CMK (cell line): ENCODE measurements at regions not wholly inside any gene's neighbourhood (a gene's known extent, or its start where the extent isn't known, plus 50 kb on each side); places are given as distances from the start of the nearest gene placed in this dataset.
"Not testable (repeated sequence)": the region's sequence is repeated elsewhere in the genome, so short reads cannot be mapped to it uniquely, and the experiment has no call there.

Experiments
- DNase-seq: peaks from one replicate; pipeline ENCODE4 v3.0.0-alpha.2; 2010; ENCODE audit warnings: low read depth

DNA sequence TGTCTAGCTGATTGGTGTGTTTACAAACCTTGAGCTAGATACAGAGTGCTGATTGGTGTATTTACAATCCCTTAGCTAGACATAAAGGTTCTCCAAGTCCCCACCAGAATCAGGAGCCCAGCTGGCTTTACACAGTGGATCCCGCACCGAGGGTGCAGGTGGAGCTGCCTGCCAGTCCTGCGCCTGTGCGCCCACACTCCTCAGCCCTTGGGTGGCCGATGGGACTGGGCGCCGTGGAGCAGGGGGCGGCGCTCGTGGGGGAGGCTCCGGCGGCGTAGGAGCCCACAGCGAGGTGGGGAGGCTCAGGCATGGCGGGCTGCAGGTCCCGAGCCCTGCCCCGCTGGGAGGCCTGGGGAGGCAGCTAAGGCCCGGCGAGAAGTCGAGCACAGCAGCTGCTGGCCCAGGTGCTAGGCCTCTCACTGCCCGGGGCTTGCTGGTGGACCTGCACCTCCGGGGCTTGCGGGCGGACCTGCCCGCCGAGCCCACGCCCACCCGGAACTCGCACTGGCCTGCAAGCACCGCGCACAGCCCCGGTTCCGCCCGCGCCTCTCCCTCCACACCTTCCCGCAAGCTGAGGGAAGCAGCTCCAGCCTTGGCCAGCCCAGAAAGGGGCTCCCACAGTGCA, 51.0 kb upstream of the CDYL start:
- not testable (repeated sequence) for DNase-seq

DNA sequence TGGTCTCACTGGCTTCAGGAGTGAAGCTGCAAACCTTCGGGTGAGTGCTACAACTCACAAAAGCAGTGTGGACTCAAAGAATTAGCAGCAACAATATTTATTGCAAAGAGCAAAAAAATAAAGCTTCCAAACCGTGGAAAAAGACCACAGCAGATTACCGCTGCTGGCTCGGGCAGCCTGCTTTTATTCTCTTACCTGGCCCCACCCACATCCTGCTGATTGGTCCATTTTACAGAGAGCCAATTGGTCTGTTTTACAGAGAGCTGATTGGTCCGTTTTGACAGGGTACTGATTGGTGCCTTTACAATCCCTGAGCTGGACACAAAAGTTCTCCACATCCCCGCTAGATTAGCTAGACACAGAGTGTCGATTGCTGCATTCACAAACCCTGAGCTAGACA, 51.5 kb upstream of the CDYL start:
- not testable (repeated sequence) for DNase-seq

DNA sequence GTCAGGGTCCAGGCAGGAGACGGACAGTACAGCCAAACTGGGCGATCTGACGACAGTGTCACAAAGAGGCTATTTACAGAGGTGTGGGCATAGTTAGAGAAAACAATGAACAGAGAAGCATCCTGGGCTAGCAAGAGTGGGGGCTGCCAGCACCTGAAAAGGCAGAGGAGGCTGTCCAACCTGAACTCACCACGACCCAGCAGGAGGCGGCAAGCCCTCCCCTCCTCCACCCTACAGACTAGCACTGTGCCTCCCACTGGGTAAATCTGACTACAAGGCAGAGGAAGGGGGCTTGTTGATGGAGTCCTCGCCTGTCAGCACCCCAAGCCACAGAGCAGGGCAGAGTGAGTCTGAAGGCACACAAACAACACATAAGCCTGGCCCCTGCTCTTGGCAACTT, 52.8 kb upstream of the CDYL start:
- no peak for DNase-seq

DNA sequence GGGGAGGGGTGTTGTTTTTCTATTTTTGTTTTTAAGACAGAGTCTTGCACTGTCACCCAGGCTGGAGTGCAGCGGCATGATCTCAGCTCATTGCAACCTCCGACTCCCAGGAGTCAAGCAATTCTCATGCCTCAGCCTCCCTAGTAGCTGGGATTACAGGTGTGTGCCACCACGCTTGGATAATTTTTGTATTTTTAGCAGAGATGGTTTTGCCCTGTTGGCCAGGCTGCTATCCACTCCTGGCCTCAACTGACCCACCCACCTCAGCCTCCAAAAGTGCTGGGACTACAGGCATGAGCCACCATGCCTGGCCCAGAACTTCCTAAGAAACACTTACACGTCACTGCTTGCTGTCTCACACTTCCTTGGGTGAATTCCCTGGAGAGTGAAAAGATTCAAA, 54.8 kb upstream of the CDYL start:
- not testable (repeated sequence) for DNase-seq

DNA sequence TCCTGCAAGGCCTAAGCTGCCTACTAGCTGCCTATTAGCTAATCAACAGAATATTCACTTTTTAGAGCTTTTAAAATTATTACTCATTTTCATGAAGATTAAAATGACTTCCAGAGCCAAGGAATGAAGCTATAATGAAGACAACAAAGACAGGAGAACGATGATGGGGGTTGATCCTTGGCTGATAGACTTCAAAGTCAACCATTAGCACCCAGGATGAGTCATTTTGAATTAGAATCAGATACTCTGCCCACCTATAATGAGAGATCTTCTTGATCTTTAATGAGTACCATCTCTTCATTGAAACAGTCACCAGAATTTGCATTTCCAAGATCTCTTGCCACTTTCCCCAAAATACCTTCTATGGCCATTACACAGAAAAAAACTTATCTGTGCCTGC, 56.7 kb upstream of the CDYL start:
- DNase-seq = no peak

DNA sequence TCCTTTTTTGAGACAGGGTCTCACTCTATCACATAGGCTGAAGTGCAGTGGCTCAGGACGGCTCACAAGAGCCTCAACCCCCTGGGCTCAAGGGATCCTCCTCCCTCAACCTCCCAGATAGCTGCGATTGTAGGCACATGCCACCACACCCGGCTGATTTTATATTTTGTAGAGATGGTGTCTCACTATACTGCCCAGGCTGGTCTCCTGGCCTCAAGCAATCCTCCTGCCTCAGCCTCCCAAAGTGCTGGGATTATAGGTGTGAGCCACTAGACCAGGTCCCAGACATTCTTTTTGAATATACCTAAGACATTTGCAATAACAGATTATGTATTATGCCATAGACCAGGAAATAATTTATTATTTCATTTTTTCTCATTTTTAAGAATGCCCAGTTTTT, 58.3 kb upstream of the CDYL start:
- DNase-seq = no peak

DNA sequence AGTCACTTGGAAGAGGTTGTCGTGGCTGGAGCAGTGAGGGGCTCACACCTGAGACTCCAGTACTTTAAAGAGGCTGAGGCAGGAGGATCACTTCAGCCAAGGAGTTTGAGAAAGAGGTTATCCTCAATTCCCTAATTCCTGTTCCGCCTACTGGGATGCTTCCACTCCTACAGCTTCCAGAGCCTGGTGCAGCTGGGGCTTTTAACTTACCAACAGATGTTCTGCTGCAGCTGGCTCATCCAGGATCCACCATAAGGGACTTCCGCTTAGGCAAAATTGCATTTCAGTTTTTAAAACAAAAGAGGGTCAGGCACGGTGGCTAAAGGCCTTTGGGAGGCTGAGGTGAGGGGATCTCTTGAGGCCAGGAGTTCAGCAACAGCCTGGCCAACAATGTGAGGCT, 59.1 kb upstream of the CDYL start:
- no peak for DNase-seq

DNA sequence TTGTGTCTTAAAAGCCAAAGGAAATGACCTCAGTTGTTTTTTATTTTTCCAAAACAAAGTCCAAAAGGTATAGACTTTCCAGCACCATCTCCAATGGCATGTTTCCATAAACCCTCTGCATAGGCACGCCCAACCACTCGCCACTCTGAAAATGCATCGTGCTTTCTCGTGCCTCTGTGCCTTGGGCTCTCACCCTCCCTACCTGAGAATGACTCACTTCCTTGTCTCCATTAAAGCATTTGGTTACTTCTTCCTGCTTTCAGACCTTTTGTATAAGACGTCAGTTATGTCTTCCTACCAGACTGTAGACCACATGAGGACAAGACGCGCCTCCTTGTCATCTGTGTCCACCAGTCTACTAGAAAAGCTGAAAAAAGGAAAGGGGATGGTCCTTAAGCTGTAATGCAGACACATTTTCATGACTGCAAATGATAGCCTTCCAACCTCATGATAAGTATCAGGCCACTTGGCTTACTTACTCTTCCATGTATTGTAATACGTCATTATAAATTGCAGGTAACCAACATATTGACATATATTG, 61.2 kb upstream of the CDYL start:
- no peak for DNase-seq

DNA sequence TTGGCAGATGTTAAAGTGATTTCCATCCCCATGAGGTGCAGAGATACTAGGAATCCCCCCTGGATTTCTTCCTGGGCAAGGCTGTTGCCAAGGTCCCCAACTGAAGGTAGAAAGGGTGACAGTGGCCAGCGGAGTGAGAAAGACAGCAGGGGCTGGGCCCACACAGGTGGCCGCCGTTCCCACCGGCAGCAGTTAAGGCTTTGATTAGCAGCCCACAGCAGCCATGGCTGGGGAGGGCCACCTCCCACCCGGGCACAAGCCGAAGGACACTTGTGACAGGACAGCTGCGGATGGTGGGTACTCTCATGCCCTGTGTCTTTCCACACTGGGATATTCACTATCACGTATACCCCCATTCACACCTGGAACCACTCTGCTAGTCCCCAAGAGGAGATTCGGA, 63.9 kb upstream of the CDYL start:
- DNase-seq = no peak

DNA sequence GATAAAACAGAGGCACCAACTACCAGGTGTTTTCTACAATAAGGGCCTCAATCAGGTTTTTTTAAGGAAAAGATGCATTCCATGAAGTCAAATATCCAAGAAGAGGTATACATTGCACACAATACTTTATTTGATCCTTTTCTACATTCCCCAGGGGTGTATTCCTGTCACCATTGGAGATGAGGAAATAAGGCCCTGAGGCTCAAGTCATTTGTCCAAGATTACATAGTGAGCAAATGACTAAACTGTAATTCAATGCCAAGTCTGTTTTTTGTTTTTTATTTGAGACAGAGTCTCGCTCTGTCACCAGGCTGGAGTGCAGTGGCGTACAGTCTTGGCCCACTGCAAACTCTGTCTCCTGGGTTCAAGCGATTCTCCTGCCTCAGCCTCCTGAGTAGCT, 69.2 kb upstream of the CDYL start:
- DNase-seq = no peak

DNA sequence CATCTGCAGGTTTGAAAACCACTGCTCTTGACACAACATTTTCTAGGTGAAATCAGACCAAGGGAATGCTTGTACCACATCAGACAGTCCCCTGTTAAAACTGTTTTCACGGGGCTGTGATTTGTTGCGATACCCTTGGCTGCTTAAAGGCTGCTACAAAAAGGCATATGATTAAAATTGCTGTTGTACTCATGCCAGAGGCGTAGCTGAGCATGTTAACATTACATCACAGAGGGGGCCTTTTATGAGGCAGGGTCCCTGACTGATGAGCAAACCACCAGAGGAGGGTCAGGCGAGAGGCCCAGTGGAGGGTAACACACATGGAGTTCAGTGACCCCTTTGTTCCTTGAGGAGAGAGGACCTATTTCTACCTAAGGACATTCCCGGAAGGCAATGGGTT, 70.4 kb upstream of the CDYL start:
- no peak for DNase-seq

DNA sequence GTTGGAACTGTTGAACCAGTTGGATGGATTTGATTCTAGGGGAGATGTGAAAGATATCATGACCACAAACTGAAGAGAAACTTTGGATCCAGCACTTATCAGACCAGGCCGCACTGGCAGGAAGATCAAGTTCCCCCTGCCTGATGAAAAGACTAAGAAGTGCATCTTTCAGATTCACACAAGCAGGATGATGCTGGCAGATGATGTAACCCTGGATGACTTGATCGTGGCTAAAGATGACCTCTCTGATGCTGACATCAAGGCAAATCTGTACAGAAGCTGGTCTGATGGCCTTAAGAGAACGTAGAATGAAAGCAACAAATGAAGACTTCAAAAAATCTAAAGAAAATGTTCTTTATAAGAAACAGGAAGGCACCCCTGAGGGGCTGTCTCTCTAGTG, 72.8 kb upstream of the CDYL start:
- DNase-seq = no peak

DNA sequence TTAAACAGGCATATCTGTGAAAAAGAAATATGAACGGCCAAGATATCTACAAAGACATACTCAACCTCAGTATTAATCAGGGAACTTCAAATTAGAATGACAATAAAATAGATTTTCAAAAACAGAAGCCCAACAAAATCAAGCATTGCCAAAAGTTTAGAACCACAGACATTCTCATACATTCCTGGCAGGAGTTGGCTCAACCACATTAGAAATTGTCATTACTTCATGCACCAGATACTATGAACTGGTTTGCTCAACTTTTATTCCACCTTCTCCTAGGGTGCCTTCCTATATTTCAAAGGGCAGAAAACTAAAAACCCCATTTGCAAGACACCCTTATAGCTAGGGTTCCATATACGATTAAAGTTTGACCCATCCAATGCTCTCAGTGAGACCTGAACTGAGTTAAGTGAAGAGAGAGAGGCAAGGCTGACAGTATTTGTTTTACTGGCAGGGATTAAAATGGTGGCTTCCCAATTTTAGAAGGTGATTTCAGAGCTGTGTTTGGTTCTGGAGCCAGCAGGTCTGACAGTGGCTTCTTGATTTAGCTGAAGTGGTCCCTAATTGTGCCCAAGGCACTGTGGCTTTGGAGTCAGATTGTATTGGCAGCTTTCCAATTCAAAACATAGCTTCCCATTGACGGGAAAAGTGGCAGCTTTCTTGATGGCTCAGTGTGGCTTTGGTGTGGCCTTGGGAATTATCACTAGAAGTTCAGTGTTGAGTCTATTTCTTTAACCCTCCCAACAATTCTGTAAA, 77.1 kb upstream of the CDYL start:
- no peak for DNase-seq

DNA sequence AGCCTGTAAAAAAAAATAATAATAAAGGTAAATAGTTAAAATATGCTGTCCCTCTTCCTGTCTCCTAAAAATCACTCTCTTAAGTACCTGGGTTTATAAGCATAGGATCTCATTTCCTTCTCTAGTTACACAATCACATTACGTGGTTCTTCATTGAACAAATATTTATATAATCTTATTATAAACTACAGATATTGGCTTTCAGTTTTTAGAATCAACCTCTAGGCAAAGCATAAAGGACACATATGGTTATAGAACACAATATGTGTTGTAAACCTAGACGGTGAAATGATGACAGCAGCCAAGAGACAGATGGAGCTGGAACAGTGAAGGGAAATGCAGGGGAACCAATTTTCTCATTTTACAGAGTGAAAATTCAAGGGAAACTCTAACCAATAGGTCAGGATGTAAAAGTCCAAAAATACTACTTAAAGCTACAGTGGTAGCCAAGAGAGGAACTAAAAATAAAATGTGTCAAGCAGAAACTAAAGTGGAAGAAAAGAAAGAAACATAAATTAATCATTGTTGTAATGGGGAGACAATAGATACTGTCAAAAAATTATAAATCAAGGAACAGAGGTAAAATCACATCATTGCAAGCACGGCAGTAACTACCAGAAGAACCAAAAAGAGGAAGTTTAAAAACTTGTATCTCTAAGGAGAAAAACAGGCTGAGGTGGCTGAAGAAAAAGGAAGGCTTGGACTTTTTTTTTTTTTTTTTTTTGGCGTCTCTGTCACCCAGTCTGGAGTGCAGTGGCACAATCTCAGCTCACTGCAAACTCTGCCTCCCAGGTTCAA, 82.8 kb upstream of the CDYL start:
- DNase-seq = no peak

DNA sequence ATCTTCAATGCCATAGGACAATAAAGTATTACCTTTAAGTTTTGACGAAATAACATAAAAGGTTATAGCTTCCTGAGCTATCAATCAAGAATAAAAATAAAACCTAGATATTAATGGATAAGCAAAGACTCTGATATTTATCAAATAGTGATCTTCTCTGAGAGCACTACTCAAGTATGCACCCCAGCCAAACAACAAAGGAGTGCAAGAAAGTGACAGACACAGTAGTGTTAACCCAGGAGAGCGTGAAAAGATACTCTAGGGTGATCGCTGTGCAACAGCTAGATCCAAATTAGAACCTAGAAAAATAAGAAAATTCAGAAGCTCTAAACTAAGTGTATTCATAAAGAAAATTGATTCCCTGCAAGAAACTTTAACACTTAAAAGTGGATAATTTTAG, 83.5 kb upstream of the CDYL start:
- DNase-seq = no peak

DNA sequence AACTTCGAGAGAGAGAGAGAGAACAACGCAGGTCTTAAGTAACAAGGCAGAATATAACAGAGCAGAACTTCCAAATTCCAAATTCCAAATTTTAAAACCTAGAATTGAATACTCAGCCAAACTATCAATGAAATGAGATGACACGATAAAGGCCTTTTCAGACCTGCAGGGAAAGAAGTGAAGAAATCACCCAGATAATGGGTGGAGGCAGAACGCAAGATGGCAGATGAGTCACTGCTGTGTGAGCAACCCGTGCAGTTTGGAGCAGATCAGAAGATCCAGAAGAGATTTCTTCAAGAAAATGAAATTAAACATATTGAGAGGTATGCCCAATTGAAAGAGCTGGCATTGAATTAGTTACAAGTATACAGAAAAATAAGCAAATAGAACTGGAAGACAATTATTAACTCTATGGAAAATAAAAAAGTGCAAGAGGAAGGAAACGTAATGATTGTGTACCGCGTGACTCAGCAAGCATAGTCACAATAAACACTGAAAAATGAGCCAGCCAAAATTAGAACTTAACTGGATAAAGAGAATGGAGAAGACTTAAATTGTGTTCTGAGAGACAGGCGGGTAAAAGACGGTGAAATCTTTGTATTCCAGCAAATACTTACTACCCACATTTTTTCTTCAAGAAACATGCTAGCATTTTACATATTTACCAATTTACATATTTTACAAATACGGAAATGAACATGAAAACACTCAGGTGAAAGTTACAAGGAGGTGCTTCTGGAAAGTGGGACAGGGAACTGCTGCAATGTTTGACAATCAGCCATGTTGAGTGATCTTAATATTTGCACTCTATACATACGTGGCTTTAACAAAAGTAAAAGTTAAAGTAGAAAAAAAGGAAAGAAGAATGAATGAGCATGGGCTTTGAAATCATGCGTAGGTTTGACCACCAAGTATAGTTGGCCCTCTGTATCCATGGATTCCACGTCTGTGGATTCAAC, 87.9 kb upstream of the CDYL start:
- no peak for DNase-seq

DNA sequence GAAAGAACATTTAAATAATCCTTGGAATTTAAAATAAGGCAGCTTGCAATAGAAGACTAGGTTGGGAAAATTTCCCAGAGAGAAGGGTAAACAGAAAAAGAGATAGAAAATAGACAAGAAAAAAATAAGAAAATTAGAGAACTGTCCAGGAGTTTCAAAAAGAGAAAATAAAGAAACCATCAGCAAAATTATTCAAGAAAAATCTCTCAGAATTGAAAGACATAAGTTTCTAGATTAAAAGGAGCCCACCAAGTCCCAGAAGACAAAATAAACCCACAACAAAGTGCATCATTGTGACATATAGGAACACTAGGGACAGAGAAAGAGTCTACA, 88.6 kb upstream of the CDYL start:
- no peak for DNase-seq

DNA sequence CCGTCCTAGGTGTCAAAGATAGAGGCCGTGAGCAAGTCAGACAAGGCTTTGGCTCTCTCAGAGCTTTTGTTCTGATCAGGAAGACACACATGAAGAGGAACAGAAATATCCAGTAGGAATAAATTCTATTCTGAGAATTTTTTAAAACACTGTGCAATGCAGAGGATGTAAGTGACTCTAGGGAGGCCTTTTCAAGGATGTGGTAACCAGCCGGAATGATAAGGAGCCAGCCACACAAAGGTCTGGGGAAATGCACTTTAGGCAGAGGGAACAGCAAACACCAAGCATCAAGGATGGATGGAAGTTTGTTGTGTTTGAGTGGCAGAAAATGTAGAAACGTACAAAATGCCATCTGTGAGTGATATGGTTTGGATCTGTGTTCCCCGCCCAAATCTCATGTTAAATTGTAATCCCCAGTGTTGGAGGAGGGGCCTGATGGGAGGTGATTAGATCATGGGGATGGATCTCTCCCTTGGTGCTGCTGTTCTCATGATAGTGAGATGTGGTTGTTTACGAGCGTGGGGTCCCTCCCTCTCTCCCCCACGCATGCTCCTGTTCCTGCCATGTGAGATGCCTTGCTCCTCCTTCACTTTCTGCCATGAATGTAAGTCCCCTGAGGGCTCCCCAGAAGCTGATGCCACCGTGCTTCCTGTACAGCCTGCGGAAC, 93.6 kb upstream of the CDYL start:
- peak; percentile 59 for DNase-seq

DNA sequence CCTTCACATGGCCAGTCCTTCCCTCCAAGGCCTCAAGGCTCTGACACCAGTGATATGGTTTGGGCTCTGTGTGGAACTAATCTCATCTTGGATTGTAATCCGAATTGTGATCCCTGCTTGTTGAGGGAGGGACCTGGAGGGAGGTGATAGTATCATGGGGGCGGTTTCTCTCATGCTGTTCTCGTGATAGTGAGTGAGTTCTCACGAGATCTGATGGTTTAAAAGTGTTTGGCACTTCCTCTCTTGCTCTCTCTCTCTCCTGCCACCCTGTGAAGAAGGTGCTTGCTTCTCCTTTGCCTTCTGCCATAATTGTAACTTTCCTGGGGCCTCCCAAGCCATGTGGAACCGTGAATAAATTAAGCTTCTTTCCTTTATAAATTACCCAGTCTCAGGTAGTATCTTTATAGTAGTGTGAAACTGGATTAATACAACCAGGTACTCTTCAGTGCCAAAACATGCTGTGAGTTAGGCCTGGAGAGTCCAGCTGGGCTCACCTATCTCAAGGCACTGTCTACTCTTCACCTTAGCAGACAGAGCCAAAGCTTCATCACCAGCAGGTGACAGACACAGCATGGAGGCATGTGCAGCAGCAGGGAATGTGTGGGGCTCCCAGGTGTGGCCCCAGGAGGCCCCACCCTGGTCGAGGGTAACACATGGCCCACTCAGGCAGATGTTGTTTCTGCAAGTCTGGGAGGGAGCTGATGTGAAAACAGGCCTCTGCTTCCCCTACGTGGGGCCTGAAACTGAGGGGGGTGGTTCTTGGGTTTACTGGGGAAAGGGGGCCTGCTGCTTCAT, 97.5 kb upstream of the CDYL start:
- DNase-seq = no peak

DNA sequence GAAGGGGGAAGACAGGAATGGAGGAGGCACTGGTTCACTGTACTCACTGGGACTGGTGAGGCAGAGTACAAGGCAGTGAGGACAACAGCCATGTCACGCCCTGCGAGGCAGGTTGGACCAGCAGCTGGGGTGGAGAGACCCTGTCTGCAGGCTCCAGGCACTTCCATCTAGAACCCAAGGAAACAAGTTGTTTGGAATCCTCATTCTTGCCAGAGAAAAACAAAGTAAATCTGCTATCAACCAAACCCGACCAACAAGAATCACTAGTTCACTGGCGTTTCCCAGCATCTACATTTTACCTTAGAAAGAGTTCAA, 98.5 kb upstream of the CDYL start:
- DNase-seq = no peak
